Thyroid gland (tissue), 4 donors: ENCODE measurements at regions not wholly inside any gene's neighbourhood (a gene's known extent, or its start where the extent isn't known, plus 50 kb on each side); places are given as distances from the start of the nearest gene placed in this dataset.

ENCODE experiments used
- DNase-seq, 2 donors: peaks; one replicate each; pipeline ENCODE4 v3.0.0-alpha.2; 2019
- H3K27ac ChIP-seq, 3 donors: fragments of 200-600 bp; sonication (generic); 1 replicate in 2 of 3; 2 replicates in 1 of 3; pipeline ENCODE4 v1.5.1; 2016 to 2019; ENCODE audit warnings: mild to moderate bottlenecking in 1 of 3, moderate library complexity in 1 of 3
- H3K27me3 ChIP-seq: fragments of 200-600 bp; sonication (generic); one replicate; pipeline ENCODE4 v1.5.1; 2019
- H3K36me3 ChIP-seq, 2 donors: fragments of 200-600 bp; sonication (generic); one replicate each; pipeline ENCODE4 v1.5.1; 2016 to 2019
- H3K4me1 ChIP-seq, 2 donors: fragments of 200-600 bp; sonication (generic); one replicate each; pipeline ENCODE4 v1.5.1; 2017 to 2019
- H3K4me3 ChIP-seq, 3 donors: fragments of 200-600 bp; sonication (generic); replicated peaks in 1 of 3; 1 replicate in 2 of 3; 2 replicates in 1 of 3; pipeline ENCODE4 v1.5.1; 2016; ENCODE audit warnings: mild to moderate bottlenecking in 1 of 3
- H3K9me3 ChIP-seq: fragments of 200-600 bp; sonication (generic); one replicate; pipeline ENCODE4 v1.5.1; 2017
- POLR2A ChIP-seq, 2 donors: fragments of 450-650 bp; IDR thresholded peaks; one replicate each; pipeline ENCODE4 v1.6.1; 2017; ENCODE audit warnings: antibody characterized with exemption in 2 of 2, mild to moderate bottlenecking in 2 of 2, moderate library complexity in 1 of 2
- WGBS, 2 donors: methylation state at CpG; one replicate each; pipeline ENCODE4 v1.1.5; 2017; 5-methylcytosine and 5-hydroxymethylcytosine counted together
- intact Hi-C: fragments of 100-400 bp; cut with DNase I; formaldehyde crosslinking; loops from one replicate; pipeline ENCODE4 v1.15.1; 2023
- TF ChIP-seq, protein P1 (sequence below), 6 experiments: fragments of 200-600 bp in 3 of 6; fragments of 450-650 bp in 3 of 6; sonication (generic) in 3 of 6; IDR thresholded peaks; one replicate each; pipeline ENCODE4 v1.5.1; 2016 to 2019; ENCODE audit warnings: antibody characterized with exemption in 6 of 6, mild to moderate bottlenecking in 2 of 6, inconsistent platforms in 1 of 6, moderate library complexity in 1 of 6

DNA sequence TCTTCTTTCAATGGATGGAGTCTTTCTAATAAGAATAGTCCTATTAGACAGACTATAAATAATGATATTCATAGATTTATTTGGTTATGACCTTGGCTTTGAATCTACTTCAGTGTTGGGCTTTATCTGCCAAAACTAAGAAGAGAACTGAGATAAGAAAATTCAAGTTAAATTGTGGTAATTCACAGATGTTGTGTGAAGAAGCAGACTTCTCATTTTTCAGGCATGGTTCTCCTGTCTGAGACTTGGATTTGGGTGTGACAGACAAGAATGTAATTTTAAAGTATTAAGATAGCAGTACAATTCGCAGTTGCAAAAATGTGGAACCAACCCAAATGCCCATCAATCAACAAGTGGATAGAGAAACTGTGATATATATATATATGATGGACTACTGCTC is 124.7 kb downstream of the QPCT start:
- no peaks in the 10 kb centered on the region for H3K36me3 ChIP-seq
- no peak overlapping the region for H3K27ac ChIP-seq
- peaks cover 13% of the 10 kb centered on the region in 2 donors for H3K4me1 ChIP-seq
- intact Hi-C loops, result no loop called here
- TF ChIP-seq, protein P1, sequence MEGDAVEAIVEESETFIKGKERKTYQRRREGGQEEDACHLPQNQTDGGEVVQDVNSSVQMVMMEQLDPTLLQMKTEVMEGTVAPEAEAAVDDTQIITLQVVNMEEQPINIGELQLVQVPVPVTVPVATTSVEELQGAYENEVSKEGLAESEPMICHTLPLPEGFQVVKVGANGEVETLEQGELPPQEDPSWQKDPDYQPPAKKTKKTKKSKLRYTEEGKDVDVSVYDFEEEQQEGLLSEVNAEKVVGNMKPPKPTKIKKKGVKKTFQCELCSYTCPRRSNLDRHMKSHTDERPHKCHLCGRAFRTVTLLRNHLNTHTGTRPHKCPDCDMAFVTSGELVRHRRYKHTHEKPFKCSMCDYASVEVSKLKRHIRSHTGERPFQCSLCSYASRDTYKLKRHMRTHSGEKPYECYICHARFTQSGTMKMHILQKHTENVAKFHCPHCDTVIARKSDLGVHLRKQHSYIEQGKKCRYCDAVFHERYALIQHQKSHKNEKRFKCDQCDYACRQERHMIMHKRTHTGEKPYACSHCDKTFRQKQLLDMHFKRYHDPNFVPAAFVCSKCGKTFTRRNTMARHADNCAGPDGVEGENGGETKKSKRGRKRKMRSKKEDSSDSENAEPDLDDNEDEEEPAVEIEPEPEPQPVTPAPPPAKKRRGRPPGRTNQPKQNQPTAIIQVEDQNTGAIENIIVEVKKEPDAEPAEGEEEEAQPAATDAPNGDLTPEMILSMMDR (IDR thresholded peaks at IDR 0.05), result no peak
- no peak for TF ChIP-seq POLR2A (IDR thresholded peaks at IDR 0.05)
- no peak for DNase-seq
- no peaks in the 10 kb centered on the region for H3K27me3 ChIP-seq
- H3K9me3 ChIP-seq, result no peaks in the 10 kb centered on the region
- 77 to 80% methylated on average over 1 of the region's 1 CpG for WGBS, 2 donors
- no peak overlapping the region for H3K4me3 ChIP-seq

GRCh38 chr2:37471104-37471503 is 126.7 kb downstream of the QPCT start:
- 95 to 97% methylated on average over 1 of the region's 1 CpG for WGBS, 2 donors
- Histone ChIP-seq H3K4me3 (no peak overlapping the region), H3K27ac (no peak overlapping the region), H3K9me3 (no peaks in the 10 kb centered on the region), H3K36me3 (no peaks in the 10 kb centered on the region), H3K27me3 (no peaks in the 10 kb centered on the region), H3K4me1 (peaks cover 13% of the 10 kb centered on the region in 2 donors)
- intact Hi-C loops, result no loop called here
- no peak for TF ChIP-seq POLR2A (IDR thresholded peaks at IDR 0.05)
- TF ChIP-seq, protein P1 (IDR thresholded peaks at IDR 0.05), result no peak
- DNase-seq, result no peak

GRCh38 chr2:37471994-37472393 is 127.6 kb downstream of the QPCT start:
- Histone ChIP-seq H3K9me3 (no peaks in the 10 kb centered on the region), H3K4me3 (no peak overlapping the region), H3K36me3 (no peaks in the 10 kb centered on the region), H3K27me3 (no peaks in the 10 kb centered on the region), H3K4me1 (peaks cover 13% of the 10 kb centered on the region in 2 donors), H3K27ac (no peak overlapping the region)
- no peak for DNase-seq
- intact Hi-C loops, result no loop called here
- 75 to 86% methylated on average over 1 of the region's 1 CpG for WGBS, 2 donors
- TF ChIP-seq, protein P1 (IDR thresholded peaks at IDR 0.05), result no peak
- no peak for TF ChIP-seq POLR2A (IDR thresholded peaks at IDR 0.05)

DNA sequence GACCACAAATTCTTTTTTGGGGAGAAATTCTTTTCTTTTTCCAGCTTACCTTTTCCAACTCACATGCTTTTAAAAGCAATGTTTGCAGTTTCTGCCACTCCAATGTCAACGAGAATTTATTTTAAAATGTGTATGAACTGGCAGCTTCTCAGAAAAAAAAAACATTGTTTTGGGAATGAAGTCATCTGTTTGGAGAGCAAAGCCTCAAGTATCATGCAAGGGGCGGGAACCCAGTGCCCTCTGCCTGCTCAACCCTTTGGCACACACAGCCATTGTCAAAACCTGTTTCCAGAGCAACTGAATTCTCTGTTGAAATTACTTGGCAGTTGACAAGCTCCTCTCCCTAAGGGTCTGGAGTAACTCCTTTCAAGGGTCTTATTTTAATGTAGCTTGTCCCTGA is 128.5 kb downstream of the QPCT start:
- no peak for TF ChIP-seq POLR2A (IDR thresholded peaks at IDR 0.05)
- TF ChIP-seq, protein P1 (IDR thresholded peaks at IDR 0.05), result no peak
- peak; percentile 73 to 76 for DNase-seq
- Histone ChIP-seq H3K27me3 (no peaks in the 10 kb centered on the region), H3K36me3 (no peaks in the 10 kb centered on the region), H3K4me3 (no peak overlapping the region), H3K27ac (peak overlapping the region in 2 of 3 donors; percentile 27 to 44), H3K4me1 (peaks cover 13% of the 10 kb centered on the region in 2 donors), H3K9me3 (no peaks in the 10 kb centered on the region)
- 18 to 25% methylated on average over 2 of the region's 2 CpGs for WGBS, 2 donors
- intact Hi-C loops, result no loop called here

DNA sequence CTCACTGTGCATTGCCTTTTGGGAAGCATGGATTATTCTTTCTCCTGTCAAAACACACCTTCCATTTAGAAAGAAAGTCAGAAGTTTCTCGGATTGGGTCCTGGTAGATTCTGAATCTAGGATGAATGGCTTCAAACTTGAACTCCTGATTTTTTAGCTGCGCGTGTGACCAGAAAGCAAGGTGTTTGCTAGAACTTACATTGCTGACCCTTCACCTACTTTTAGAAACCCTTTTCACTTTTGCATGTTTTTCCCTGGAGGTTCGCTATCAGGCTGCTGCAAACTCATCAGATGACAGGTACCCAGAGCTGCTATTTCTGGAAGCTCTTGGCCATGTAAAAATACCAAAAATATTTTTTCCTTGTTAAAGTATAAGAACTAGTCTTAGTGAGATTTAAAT is 132.0 kb downstream of the QPCT start:
- H3K27ac ChIP-seq, result no peak overlapping the region
- 83 to 87% methylated on average over 4 of the region's 4 CpGs for WGBS, 2 donors

More for the DNA sequence above, 132.0 kb downstream of the QPCT start:
- no peaks in the 10 kb centered on the region for H3K36me3 ChIP-seq
- no peaks in the 10 kb centered on the region for H3K9me3 ChIP-seq
- intact Hi-C loops, result no loop called here
- no peaks in the 10 kb centered on the region for H3K27me3 ChIP-seq
- TF ChIP-seq, protein P1 (IDR thresholded peaks at IDR 0.05), result no peak
- no peak for TF ChIP-seq POLR2A (IDR thresholded peaks at IDR 0.05)
- H3K4me1 ChIP-seq, result peaks cover 13% of the 10 kb centered on the region in 2 donors
- DNase-seq, result no peak
- no peak overlapping the region for H3K4me3 ChIP-seq
